ENCODE measurements at regions not wholly inside any gene's neighbourhood (a gene's known extent, or its start where the extent isn't known, plus 50 kb on each side); places are given as distances from the start of the nearest gene placed in this dataset.

GRCh38 chr6:40973304-40973703 lies 65.7 kb downstream of the UNC5CL start:
- DNase-seq = no peak
- Mint-ChIP-seq H3K27ac (no peak overlapping the region), H3K4me1 (ENCODE audit: low read depth) (no peaks in the 10 kb centered on the region), H3K27me3 (ENCODE audit: low read depth) (peaks cover 63% of the 10 kb centered on the region), H3K9me3 (peaks cover 0 to 4% of the 10 kb centered on the region in 2 donors), H3K36me3 (ENCODE audit: insufficient read depth in 2 of 2) (no peaks in the 10 kb centered on the region), H3K4me3 (no peak overlapping the region)
- no peak for ATAC-seq (replicated peaks in 1 of 2)

- ATAC-seq (replicated peaks in 1 of 2) (no peak), DNase-seq (no peak)
- Mint-ChIP-seq H3K36me3 (ENCODE audit: insufficient read depth in 2 of 2) (no peaks in the 10 kb centered on the region), H3K27me3 (ENCODE audit: low read depth) (peaks cover 58% of the 10 kb centered on the region), H3K9me3 (peaks cover 0 to 4% of the 10 kb centered on the region in 2 donors), H3K4me1 (ENCODE audit: low read depth) (no peaks in the 10 kb centered on the region), H3K4me3 (no peak overlapping the region), H3K27ac (no peak overlapping the region)
Observed at GRCh38 chr6:40972814-40973213, 66.2 kb downstream of the UNC5CL start.

- DNase-seq (no peak), ATAC-seq (replicated peaks in 1 of 2) (no peak)
- Mint-ChIP-seq H3K27me3 (ENCODE audit: low read depth) (peaks cover 51% of the 10 kb centered on the region), H3K4me3 (no peak overlapping the region), H3K36me3 (ENCODE audit: insufficient read depth in 2 of 2) (no peaks in the 10 kb centered on the region), H3K27ac (no peak overlapping the region), H3K4me1 (ENCODE audit: low read depth) (no peaks in the 10 kb centered on the region), H3K9me3 (peaks cover 0 to 4% of the 10 kb centered on the region in 2 donors)
Observed at GRCh38 chr6:40972190-40972589, 66.8 kb downstream of the UNC5CL start.

GRCh38 chr6:40968620-40969164 lies 70.3 kb downstream of the UNC5CL start:
- Mint-ChIP-seq H3K36me3 (ENCODE audit: insufficient read depth in 2 of 2) (no peaks in the 10 kb centered on the region), H3K27ac (no peak overlapping the region), H3K9me3 (peaks cover 0 to 4% of the 10 kb centered on the region in 2 donors), H3K4me1 (ENCODE audit: low read depth) (no peaks in the 10 kb centered on the region), H3K4me3 (no peak overlapping the region), H3K27me3 (ENCODE audit: low read depth) (peaks cover 19% of the 10 kb centered on the region)
- ATAC-seq (replicated peaks in 1 of 2) (no peak), DNase-seq (no peak)

- Mint-ChIP-seq H3K4me1 (ENCODE audit: low read depth) (peaks cover 10% of the 10 kb centered on the region), H3K27ac (no peak overlapping the region), H3K9me3 (no peaks in the 10 kb centered on the region), H3K36me3 (ENCODE audit: insufficient read depth in 2 of 2) (no peaks in the 10 kb centered on the region), H3K27me3 (ENCODE audit: low read depth) (peaks cover 19% of the 10 kb centered on the region), H3K4me3 (no peak overlapping the region)
- DNase-seq = no peak
- no peak for ATAC-seq (replicated peaks in 1 of 2)
Observed at GRCh38 chr6:40966860-40967259, 72.2 kb downstream of the UNC5CL start.

- no peaks in the 10 kb centered on the region for H3K9me3 Mint-ChIP-seq
Observed at GRCh38 chr6:40965046-40965445, 74.0 kb downstream of the UNC5CL start.

GRCh38 chr6:40963019-40963418 lies 76.0 kb downstream of the UNC5CL start:
- no peaks in the 10 kb centered on the region for H3K9me3 Mint-ChIP-seq
- H3K4me1 Mint-ChIP-seq (ENCODE audit: low read depth) = peaks cover 13% of the 10 kb centered on the region
- DNase-seq (no peak), ATAC-seq (replicated peaks in 1 of 2) (no peak)
- H3K27ac Mint-ChIP-seq = no peak overlapping the region
- H3K27me3 Mint-ChIP-seq (ENCODE audit: low read depth) = no peaks in the 10 kb centered on the region
- no peak overlapping the region for H3K4me3 Mint-ChIP-seq
- no peaks in the 10 kb centered on the region for H3K36me3 Mint-ChIP-seq (ENCODE audit: insufficient read depth in 2 of 2)

More at GRCh38 chr6:40965046-40965445, 74.0 kb downstream of the UNC5CL start:
- H3K36me3 Mint-ChIP-seq (ENCODE audit: insufficient read depth in 2 of 2) = no peaks in the 10 kb centered on the region
- peaks cover 13% of the 10 kb centered on the region for H3K4me1 Mint-ChIP-seq (ENCODE audit: low read depth)
- H3K4me3 Mint-ChIP-seq = no peak overlapping the region
- peaks cover 8% of the 10 kb centered on the region for H3K27me3 Mint-ChIP-seq (ENCODE audit: low read depth)
- DNase-seq (no peak), ATAC-seq (replicated peaks in 1 of 2) (no peak)
- no peak overlapping the region for H3K27ac Mint-ChIP-seq

GRCh38 chr6:40962241-40962640 lies 76.8 kb downstream of the UNC5CL start:
- H3K4me1 Mint-ChIP-seq (ENCODE audit: low read depth) = peaks cover 13% of the 10 kb centered on the region
- no peak overlapping the region for H3K4me3 Mint-ChIP-seq
- no peaks in the 10 kb centered on the region for H3K36me3 Mint-ChIP-seq (ENCODE audit: insufficient read depth in 2 of 2)
- H3K27me3 Mint-ChIP-seq (ENCODE audit: low read depth) = no peaks in the 10 kb centered on the region
- peak overlapping the region; percentile 66 for H3K27ac Mint-ChIP-seq
- ATAC-seq (replicated peaks in 1 of 2) = peak; percentile 96 to 98
- peak; percentile 37 to 38 for DNase-seq
- H3K9me3 Mint-ChIP-seq = no peaks in the 10 kb centered on the region

- H3K36me3 Mint-ChIP-seq (ENCODE audit: insufficient read depth in 2 of 2) = no peaks in the 10 kb centered on the region
- no peaks in the 10 kb centered on the region for H3K27me3 Mint-ChIP-seq (ENCODE audit: low read depth)
- H3K9me3 Mint-ChIP-seq = no peaks in the 10 kb centered on the region
- ATAC-seq (replicated peaks in 1 of 2) (no peak), DNase-seq (no peak)
- H3K4me1 Mint-ChIP-seq (ENCODE audit: low read depth) = peaks cover 13% of the 10 kb centered on the region
- H3K27ac Mint-ChIP-seq = peak overlapping the region; percentile 66
- no peak overlapping the region for H3K4me3 Mint-ChIP-seq
Observed at GRCh38 chr6:40961831-40962230, 77.2 kb downstream of the UNC5CL start.

GRCh38 chr6:40960742-40961430 lies 78.1 kb downstream of the UNC5CL start:
- ATAC-seq (replicated peaks in 1 of 2) (no peak), DNase-seq (no peak)
- H3K9me3 Mint-ChIP-seq = no peaks in the 10 kb centered on the region
- peaks cover 13% of the 10 kb centered on the region for H3K4me1 Mint-ChIP-seq (ENCODE audit: low read depth)
- no peaks in the 10 kb centered on the region for H3K36me3 Mint-ChIP-seq (ENCODE audit: insufficient read depth in 2 of 2)
- no peaks in the 10 kb centered on the region for H3K27me3 Mint-ChIP-seq (ENCODE audit: low read depth)
- H3K27ac Mint-ChIP-seq = no peak overlapping the region
- no peak overlapping the region for H3K4me3 Mint-ChIP-seq

- Mint-ChIP-seq H3K27ac (no peak overlapping the region), H3K4me1 (ENCODE audit: low read depth) (peaks cover 13% of the 10 kb centered on the region), H3K27me3 (ENCODE audit: low read depth) (no peaks in the 10 kb centered on the region), H3K36me3 (ENCODE audit: insufficient read depth in 2 of 2) (no peaks in the 10 kb centered on the region), H3K4me3 (no peak overlapping the region), H3K9me3 (no peaks in the 10 kb centered on the region)
- no peak for ATAC-seq (replicated peaks in 1 of 2)
- no peak for DNase-seq
Observed at GRCh38 chr6:40959781-40960327, 79.2 kb downstream of the UNC5CL start.

GRCh38 chr6:40958738-40959137 lies 80.3 kb downstream of the UNC5CL start:
- DNase-seq (no peak), ATAC-seq (replicated peaks in 1 of 2) (no peak)
- no peaks in the 10 kb centered on the region for H3K36me3 Mint-ChIP-seq (ENCODE audit: insufficient read depth in 2 of 2)
- H3K9me3 Mint-ChIP-seq = no peaks in the 10 kb centered on the region
- no peaks in the 10 kb centered on the region for H3K27me3 Mint-ChIP-seq (ENCODE audit: low read depth)
- peaks cover 13% of the 10 kb centered on the region for H3K4me1 Mint-ChIP-seq (ENCODE audit: low read depth)
- no peak overlapping the region for H3K4me3 Mint-ChIP-seq
- H3K27ac Mint-ChIP-seq = no peak overlapping the region

- H3K27me3 Mint-ChIP-seq (ENCODE audit: low read depth) = no peaks in the 10 kb centered on the region
- no peaks in the 10 kb centered on the region for H3K9me3 Mint-ChIP-seq
- ATAC-seq (replicated peaks in 1 of 2) (no peak), DNase-seq (no peak)
- H3K4me3 Mint-ChIP-seq = no peak overlapping the region
- peaks cover 13% of the 10 kb centered on the region for H3K4me1 Mint-ChIP-seq (ENCODE audit: low read depth)
- H3K27ac Mint-ChIP-seq = no peak overlapping the region
- H3K36me3 Mint-ChIP-seq (ENCODE audit: insufficient read depth in 2 of 2) = no peaks in the 10 kb centered on the region
Observed at GRCh38 chr6:40957616-40958492, 81.2 kb downstream of the UNC5CL start.
